GM21390 (cell line): ENCODE measurements at regions not wholly inside any gene's neighbourhood (a gene's known extent, or its start where the extent isn't known, plus 50 kb on each side); places are given as distances from the start of the nearest gene placed in this dataset.

ENCODE experiments used
- ATAC-seq: cut with Tn5 transposase; IDR thresholded peaks from one replicate; pipeline ENCODE4 v1.9.1; 2021; ENCODE audit not compliant: unreplicated experiment

DNA sequence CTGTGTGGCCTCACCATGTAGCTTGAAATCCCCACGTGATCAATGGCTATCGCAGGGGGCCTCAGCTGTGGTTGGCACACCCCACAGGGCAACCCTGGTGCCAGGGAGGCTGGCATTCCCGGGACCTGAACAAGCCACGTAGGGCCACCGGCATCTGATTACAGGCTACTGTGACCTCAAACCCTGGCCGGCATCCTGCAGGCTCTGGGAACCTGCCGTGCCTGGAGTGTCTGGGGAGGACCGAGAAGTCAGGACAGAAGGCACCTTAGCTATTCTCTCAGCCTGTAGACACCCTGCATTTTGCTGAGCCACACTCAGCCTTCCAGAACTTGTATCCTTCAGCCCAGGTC lies 213.0 kb downstream of the GLI2 start:
- ATAC-seq: no peak

DNA sequence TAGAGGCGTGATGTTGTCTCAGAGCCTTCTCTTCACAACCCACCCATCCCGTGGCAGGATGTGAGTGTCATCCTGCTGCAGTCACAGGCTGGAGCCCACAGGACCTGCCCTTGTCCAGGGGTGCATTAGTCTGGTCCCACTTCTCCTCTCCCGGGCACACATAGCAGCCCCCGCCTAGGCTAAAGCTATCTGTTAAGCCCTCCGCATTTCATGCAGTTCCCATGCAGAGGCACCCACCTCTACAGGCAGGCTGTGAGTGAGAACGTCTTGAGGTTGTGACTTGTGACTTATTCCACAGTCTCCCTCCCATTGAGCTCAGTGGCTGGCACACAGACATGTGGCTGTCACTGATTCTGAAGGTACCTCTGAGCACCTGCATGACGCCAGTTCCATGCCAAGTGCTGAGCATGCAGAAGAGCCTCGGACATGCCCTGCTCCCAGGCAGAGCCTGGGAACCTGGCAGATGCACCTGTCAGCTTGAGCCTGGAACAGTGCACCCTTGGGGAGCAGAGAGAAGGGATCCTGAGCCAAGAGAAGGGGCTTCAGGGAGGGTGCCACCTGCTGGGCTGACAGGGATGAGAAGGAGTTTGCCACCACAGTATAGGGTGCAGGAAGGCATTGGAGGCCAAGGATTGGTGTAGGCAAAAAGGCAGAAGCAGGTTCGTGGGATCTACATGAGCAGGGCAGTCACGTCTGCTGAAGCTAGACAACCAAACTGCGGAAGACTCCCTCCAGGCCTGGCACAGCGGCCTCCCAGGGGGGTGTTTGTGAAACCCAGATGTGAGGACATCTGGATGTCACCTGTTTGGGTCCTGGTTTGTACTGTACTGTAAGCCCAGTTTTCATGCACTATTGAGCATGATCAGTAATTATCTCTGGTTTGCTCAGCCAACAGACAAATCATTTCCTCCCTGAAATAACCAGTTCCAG lies 213.6 kb downstream of the GLI2 start:
- ATAC-seq: no peak

DNA sequence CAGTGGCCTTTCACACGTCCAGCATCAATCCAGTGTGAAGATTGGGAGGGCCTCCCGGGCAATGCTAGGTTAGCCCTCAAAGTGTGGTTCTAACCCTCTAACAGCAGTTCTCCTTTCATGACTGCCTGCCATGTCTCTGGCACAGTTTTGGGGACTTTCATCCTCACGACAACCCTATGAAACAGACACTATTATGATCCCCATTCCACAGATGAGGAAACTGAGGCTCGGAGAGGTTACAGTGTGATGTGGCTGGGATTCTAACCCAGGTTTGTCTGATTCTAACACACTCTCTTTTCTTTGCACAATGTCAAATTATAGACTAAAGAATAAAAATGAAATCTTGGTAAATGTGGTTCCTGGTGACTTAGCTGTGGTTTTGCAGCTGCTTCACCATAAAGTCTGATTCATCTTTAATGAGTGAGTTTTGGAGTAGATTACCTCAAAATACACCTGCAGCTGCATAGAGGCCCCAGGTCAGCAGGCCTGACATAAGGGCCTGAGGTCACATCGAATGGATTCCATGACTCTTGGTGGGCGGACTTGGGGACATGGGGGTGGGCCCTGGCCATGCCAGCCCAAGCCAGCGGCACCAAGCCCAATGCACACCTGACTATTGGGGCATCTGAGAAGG lies 214.4 kb downstream of the GLI2 start:
- ATAC-seq: no peak

DNA sequence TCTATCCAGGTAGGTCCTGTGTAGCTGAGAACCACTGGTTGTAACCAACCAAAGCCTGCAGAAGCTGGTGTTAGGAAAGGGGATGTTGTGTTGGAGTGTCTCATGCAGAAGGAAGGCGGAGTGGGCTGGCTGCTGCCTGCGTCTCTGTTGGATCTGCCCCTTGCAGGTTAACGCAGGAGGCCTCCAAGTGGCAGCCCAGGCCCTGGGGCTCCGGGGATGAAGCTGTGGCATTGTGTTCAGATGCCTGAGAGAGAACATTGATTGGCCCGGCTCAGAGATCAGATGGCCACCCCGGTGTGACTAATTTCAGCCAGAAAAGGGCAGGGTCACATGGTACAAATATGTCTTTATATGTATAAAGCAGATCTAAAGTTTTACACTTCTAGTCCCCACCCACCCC lies 216.0 kb downstream of the GLI2 start:
- no peak for ATAC-seq

DNA sequence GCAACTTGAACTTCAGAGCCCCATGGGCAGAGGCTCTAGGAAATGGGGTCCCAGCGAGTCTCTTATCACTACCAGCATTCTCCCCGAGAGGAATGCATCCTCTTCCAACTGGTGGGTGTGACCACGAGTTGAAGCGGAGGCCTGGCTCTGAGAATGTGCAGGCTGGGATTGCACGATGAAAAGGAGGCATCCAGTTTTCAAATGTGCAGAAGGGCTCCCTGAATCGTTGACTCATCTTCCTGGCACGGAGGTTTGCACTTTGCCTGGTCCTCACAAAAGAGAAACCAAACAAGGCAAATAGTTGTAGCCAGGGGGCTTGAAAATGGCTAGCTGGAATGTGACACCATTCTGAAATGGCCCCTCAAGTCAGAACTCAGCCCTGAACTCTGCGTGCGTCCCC lies 216.7 kb downstream of the GLI2 start:
- no peak for ATAC-seq

DNA sequence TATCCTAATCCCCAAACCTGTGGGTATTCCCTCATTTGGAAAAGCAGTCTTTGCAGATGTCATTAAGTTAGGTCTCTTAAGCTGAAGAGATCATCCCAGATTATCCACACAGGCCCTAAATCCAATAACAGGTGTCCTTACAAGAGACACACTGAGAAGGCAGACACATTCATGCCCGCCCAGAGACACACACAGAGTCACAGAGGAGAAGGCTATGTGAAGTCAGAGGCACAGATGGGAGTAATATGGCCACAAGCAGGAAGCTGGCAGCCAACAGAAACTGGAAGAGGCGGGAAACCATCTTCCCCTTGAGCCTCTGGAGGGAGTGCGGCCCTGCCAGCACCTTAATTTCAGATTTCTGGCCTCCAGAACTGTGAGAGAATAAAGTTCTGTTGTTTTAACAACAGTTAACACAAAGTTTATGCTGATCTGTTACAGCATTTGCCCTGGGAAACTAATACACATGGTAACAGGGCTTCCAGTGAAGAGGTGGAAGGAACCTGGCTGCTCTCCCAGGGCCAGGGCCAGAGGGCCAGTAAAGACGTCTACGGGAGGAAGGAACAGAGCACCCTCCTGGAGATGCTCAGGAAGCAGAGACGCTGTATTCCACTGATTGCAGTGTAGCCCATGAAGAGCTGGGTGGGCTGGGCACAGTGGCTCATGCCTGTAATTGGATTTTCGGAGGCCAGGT lies 217.5 kb downstream of the GLI2 start:
- ATAC-seq: no peak

DNA sequence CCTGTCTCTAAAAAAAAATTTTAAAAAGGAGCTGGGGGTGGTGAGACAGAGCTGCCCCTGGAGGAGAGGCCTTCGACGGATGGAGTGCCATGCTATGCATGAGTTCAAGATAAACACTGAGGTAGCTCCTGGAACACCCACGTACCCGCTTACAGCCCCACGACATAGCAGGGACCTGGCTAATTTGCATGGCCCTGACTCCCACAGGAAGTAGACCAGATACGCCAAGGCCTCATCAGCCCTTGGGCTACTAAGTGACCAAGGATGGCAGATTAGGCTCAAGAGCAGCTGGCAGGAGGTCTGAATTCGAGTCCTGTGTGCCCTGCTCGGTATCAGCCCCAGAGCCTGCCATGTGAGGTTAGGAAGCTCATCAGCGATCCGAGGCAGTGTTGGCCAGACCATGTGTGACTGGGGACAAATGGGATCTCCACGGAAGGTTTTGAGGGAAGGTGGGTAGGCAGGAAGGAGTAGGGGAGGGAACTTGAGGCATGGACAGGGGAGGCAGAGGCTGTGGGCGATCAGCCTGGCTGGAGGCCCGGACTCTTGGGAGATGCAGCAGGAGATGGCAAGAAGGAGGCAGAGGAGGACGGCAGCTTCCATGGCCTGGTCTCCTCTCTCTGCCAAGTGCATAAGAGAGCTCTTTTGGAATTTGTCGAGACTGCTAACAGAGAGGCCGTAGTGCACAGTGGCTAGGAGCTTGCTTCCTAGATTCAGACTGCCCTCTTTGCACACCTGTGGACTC lies 218.3 kb downstream of the GLI2 start:
- ATAC-seq: no peak

DNA sequence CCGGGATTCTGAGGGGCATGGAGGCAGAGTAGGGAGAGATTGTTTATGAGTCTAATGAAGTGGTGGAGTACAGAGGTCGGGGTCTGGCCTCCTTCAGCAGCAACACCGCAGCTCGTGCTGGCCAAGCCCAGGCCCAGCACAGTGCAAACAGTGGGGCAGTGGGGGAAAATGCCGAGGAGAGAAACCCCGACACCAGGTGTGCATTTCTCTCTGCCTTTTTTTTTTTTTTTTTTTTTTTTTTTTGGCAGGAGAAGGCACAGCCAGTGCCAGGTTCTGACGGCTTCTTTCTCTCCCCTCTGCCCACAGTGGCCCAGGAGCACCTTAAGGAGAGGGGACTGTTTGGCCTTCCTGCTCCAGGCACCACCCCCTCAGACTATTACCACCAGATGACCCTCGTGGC lies 219.3 kb downstream of the GLI2 start:
- ATAC-seq: no peak

DNA sequence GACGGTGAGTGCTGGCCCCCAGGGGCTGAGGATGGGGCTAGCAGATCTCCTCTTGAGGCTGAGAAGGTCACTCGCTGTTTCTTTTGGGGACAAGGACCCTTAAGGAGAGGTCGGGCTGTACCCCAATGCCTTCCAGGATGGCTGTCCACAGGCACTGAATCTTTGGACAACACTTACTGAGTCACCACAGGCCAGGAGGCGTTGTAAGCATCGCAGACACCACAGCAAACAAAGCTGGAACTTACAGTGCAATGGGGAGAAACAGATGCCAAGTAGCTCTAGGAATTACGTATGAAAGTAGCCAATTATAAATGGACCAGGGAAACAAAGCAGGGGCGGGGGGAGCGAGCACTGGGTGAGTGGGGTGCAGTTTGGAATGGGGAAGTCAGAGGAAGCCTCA lies 219.8 kb downstream of the GLI2 start:
- no peak for ATAC-seq

DNA sequence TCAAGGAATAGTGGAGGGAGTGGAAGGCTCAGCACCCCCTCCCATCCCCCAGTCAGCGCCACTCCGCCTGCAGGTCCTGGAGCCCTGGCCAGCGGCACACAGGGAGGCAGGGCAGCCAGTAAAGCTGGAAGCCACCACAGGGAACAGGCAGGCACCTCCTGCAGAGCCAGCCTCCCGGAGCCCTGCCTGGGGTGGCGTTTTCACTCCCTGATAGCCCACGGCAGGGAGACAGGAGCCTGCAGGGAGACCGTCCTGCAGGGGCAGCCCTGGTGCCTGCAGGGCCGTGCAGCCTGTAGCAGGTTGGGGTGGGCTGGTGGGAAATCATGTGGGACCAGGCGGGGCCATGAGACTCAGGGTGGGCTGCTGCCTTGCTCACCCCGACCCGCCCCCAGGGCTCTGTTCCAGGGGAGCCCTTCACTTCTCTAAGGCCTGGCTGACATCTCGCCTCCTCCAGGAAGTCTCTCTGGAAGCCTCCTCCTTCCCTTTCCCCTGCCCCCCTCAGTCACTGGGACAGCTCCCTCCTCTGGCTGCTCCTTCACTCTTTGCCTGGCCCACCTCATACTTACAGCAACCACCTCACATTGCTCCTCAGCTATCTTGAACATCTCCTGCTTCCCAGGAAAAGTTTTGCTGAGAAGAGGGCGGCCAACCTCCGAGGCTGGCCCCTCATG lies 221.0 kb downstream of the GLI2 start:
- ATAC-seq: no peak

DNA sequence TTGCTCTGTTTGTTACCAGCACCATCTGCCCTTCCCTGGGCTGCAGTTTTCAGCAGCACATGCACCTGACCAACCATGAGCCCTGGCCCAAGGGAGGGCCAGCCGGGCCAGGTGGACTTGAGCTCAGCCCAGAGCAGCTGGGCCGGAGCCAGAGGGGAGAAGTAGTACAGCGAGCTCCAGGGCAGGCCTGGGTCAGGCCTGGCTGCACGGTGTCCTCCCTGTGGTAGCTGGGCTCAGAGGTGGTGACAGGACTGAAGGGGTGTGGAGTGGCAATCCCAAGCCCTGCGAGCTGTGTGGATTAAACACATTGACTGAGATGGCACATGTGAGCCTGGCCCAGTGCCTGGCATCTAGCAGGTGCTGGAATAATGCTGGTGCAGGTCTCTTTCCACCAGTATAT lies 222.2 kb downstream of the GLI2 start:
- ATAC-seq: no peak

DNA sequence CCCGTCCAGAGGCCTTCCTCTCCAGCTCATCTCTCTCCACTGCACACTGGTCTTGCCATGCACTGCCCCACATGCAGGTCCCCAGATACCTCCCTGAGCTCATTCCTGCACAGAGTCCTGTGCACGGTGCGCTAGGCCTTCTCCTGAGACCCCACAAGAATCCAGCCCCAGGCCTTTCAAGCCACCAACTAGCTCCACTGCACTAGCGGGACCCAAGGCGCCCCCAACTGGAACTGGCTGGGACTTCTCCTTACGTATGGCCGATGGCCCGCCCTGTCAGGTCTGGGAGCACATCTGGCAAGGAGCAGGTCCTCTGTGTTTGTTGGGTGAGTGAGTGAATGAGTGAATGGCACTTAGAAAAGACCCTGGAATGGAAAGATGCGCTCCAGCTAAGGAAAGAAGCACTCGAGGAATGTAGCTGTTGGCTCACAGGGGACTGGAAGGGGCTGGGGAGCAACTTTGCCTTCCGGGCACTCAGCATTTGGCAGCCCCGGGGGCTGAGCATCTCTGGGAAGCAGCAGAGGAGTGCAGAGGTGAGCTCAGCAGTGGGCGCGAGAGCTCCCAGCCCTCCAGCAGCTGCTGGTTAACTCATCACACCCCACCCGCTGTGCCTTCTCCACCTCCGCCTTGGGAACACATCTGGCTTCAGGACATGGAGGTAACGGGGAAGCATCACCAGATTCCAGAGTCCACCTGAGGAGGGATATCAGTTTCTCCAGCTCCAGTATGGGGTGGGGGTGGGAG lies 223.1 kb downstream of the GLI2 start:
- ATAC-seq: no peak

DNA sequence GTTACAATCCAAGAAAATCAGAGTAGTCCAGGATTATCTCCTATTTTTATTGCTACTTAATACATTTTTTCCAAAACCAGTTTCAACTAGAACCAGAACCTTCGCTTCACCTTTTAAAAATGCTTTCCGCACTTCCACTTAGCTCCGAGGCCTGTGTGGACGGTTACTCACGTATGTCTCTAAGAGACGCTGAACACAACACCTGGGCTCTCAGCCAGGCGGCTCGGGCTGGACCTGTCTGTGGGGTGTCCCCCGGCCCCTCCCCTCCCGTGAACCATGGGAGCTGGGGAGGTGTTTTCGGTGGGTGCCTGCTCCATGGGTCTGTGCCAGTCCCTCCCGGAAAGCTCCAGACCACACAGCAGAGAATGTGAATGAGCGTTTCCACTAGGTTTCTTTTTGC lies 223.8 kb downstream of the GLI2 start:
- ATAC-seq: no peak

DNA sequence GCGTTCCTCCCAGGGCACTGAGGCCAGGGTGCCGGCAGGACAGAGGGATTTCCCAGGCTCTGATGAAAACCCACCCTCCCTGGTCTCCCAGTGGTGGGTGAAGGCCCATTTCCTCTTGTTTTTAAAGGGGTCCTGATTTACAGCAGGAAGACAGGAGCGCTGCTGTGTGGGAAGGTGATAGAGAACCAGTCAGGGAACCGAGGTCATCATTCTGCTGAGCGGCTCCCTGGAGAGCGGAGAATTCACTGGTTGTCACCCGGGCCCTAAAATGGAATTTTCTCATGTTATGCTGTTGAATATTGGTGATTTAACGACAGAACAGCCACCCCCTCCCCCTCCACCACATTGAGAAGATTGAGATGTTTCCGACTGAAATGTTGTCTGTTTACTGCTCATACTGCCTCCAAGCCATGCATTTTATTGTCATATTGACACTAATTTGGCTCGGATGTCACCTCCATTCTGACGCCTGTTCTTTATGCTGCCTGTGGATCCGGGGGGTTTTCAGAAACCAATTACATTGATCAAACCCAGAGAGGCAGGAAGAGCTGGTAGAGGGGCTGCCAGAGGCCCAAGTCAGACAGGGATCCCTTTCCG lies 225.2 kb downstream of the GLI2 start:
- no peak for ATAC-seq

DNA sequence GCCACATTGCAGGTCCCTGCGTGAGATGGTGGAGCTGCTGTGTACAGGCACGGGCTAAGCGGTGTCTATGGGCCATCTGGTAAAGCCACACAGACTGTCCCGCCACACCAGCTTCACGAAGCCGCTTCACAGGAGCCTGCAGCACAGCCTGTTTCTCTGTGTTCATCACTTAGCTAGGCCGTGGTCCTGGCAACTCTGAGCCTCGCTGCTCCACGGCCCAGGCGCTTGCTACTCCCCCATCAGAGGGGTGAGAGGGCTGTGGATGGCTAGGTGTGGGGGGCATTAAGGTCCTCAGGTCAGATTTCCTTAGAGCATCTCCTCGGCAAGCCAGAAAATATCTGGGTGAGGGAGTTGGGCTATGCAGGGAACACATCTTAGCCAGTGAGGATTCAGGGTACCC lies 225.7 kb downstream of the GLI2 start:
- ATAC-seq: no peak

DNA sequence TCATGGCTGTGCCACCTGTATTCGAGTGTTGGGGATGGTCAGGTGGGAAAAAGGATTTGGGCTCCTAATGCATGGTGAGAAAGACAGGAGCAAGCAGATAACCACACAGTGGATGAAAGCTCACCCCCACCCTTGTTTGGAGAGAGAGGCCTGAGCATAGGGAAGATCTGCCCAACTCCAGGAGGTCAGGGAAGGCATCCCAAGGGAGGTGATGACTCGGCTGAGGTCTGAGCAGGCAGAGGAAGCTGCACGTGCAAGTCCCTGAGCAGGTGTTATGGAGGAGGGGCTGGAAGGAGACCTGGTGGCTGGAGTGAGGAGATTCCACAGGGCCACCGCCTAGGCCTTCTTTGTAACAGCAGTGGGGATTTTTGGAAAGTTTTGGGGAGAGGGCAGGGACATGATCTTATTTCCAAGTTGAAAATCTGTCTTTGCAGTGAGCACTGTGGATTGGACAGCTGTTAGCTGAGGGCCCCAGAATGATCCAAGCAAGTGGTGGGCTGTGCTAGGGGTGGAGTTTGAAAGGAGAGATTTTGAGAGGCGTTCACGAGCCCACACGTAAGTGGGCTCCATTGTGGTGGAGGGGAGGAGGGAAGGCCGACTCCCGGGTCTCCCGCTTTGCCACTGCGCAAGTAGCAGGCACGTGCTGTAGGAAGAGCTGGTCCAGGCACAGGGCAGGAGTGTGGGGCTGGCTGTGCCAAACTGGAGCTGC lies 228.5 kb downstream of the GLI2 start:
- ATAC-seq: no peak

DNA sequence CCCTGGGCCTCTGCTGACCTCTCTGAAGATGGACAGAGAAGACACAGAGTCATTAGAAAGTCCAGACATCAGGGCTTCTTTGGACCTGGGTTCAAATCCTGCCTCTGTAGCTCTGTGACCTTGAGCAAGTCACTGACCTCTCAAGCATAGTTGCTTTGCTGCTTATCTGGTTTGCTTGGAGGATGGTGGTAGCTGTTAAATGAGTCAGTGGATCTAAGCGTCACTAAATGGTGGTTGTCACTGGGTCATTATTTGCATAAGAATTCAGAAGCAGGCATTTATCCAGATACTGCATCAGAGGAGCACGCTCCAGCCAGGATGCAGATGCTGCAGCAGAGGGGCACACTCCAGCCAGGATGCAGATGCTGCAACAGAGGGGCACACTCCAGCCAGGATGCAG lies 229.2 kb downstream of the GLI2 start:
- ATAC-seq: no peak

DNA sequence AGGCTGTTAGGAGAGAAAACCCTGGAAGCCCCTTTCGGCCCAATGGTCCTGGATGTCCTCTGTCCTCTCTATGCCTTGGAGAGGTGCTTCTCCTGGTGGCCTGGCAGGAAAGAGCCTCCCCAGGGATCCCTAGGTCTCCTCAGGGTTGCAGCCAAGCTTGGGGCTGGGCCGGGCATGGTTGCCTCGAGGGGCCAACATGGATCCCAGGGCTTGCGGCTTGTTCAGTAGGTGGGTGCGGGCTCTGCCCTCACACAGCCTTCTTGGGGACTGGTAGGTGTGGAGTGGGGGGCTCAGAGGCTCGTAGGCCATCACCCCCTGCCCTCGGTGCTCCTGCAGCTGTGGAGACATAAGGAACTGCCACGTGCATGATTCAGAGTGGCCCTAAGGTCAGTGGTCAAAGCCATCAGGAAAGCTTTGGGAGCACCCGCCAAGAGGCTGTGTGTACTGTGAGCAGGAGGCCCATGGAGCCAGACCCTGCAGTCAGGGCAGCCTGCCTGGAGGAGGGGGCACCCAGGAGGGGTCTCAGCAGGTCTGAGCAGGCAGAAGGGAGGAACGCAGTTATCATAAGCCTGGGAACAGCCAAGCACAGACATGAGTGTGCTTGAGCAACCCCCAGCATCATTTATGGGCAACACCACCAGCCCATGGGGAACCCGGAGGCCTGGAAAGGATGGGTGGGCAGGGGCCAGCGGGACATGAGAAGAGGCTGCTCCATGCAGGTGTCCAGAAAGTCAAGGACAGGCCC lies 231.0 kb downstream of the GLI2 start:
- ATAC-seq: no peak
